Tibial nerve (tissue), 4 donors: ENCODE measurements at regions not wholly inside any gene's neighbourhood (a gene's known extent, or its start where the extent isn't known, plus 50 kb on each side); places are given as distances from the start of the nearest gene placed in this dataset.

ENCODE experiments used
- DNase-seq, 2 donors: peaks; one replicate each; pipeline ENCODE4 v3.0.0-alpha.2; 2019; ENCODE audit warnings: low spot score in 2 of 2
- H3K27ac ChIP-seq, 4 donors: fragments of 200-600 bp; sonication (generic) in 3 of 4; one replicate each; pipeline ENCODE4 v1.5.1; 2017 to 2019; ENCODE audit warnings: mild to moderate bottlenecking in 1 of 4
- H3K27me3 ChIP-seq, 2 donors: fragments of 200-600 bp; sonication (generic) in 1 of 2; one replicate each; pipeline versions ENCODE4 v1.5.1 to v1.6.0; 2017 to 2019
- H3K36me3 ChIP-seq, 3 donors: fragments of 200-600 bp; sonication (generic); one replicate each; pipeline ENCODE4 v1.5.1; 2018 to 2019
- H3K4me1 ChIP-seq, 4 donors: fragments of 200-600 bp; sonication (generic) in 3 of 4; one replicate each; pipeline ENCODE4 v1.5.1; 2017 to 2019
- H3K4me3 ChIP-seq, 4 donors: fragments of 200-600 bp; sonication (generic) in 3 of 4; one replicate each; pipeline ENCODE4 v1.5.1; 2017 to 2019; ENCODE audit warnings: mild to moderate bottlenecking in 1 of 4, moderate library complexity in 1 of 4
- H3K9me3 ChIP-seq, 4 donors: fragments of 200-600 bp; sonication (generic) in 3 of 4; one replicate each; pipeline ENCODE4 v1.5.1; 2017 to 2019
- CTCF ChIP-seq, 5 experiments: fragments of 200-600 bp in 3 of 5; fragments of 450-650 bp in 2 of 5; sonication (generic) in 3 of 5; IDR thresholded peaks; one replicate each; pipeline ENCODE4 v1.5.1; 2016 to 2019; ENCODE audit warnings: antibody characterized with exemption in 5 of 5, mild to moderate bottlenecking in 3 of 5, moderate library complexity in 2 of 5
- EP300 ChIP-seq, 2 donors: sonication (generic); formaldehyde crosslinking; IDR thresholded peaks; one replicate each; pipeline ENCODE4 v1.6.1; 2017; ENCODE audit warnings: antibody characterized with exemption in 2 of 2, mild to moderate bottlenecking in 1 of 2
- POLR2A ChIP-seq, 2 donors: fragments of 450-650 bp; IDR thresholded peaks; one replicate each; pipeline ENCODE4 v1.6.1; 2017; ENCODE audit warnings: antibody characterized with exemption in 2 of 2, mild to moderate bottlenecking in 2 of 2, moderate library complexity in 2 of 2
- WGBS, 2 donors: methylation state at CpG; one replicate each; pipeline ENCODE4 v1.1.5; 2018; 5-methylcytosine and 5-hydroxymethylcytosine counted together

GRCh38 chr13:81480634-81481033 is 1139.7 kb upstream of the SPRY2 start:
- Histone ChIP-seq H3K27ac (no peak overlapping the region), H3K4me3 (no peak overlapping the region), H3K9me3 (no peaks in the 10 kb centered on the region), H3K27me3 (no peaks in the 10 kb centered on the region), H3K4me1 (no peaks in the 10 kb centered on the region), H3K36me3 (no peaks in the 10 kb centered on the region)
- no peak for DNase-seq
- no peak for TF ChIP-seq POLR2A (IDR thresholded peaks at IDR 0.05)
- TF ChIP-seq EP300 (IDR thresholded peaks at IDR 0.05): no peak
- TF ChIP-seq CTCF (IDR thresholded peaks at IDR 0.05): no peak
- 41 to 58% methylated on average over 2 of the region's 2 CpGs for WGBS, 2 donors

- Histone ChIP-seq H3K4me1 (no peaks in the 10 kb centered on the region), H3K27me3 (no peaks in the 10 kb centered on the region), H3K9me3 (no peaks in the 10 kb centered on the region), H3K36me3 (no peaks in the 10 kb centered on the region), H3K4me3 (no peak overlapping the region), H3K27ac (no peak overlapping the region)
- no peak for TF ChIP-seq CTCF (IDR thresholded peaks at IDR 0.05)
- no peak for TF ChIP-seq POLR2A (IDR thresholded peaks at IDR 0.05)
- TF ChIP-seq EP300 (IDR thresholded peaks at IDR 0.05): no peak
- no peak for DNase-seq
- WGBS, 2 donors: 82 to 89% methylated on average over 3 of the region's 3 CpGs
These were observed 1132.5 kb upstream of the SPRY2 start for GRCh38 chr13:81473366-81473899.

GRCh38 chr13:81458170-81458569 is 1117.2 kb upstream of the SPRY2 start:
- no peak for DNase-seq
- no peak overlapping the region for H3K27ac ChIP-seq
- no peak overlapping the region for H3K4me3 ChIP-seq
- no peaks in the 10 kb centered on the region for H3K36me3 ChIP-seq
- 50 to 60% methylated on average over 3 of the region's 3 CpGs for WGBS, 2 donors
- H3K27me3 ChIP-seq: no peaks in the 10 kb centered on the region
- H3K9me3 ChIP-seq: peaks cover 0 to 4% (median 0%) of the 10 kb centered on the region in 4 donors
- no peaks in the 10 kb centered on the region for H3K4me1 ChIP-seq
- TF ChIP-seq POLR2A (IDR thresholded peaks at IDR 0.05): no peak
- TF ChIP-seq CTCF (IDR thresholded peaks at IDR 0.05): no peak
- TF ChIP-seq EP300 (IDR thresholded peaks at IDR 0.05): no peak

- no peak for TF ChIP-seq EP300 (IDR thresholded peaks at IDR 0.05)
- TF ChIP-seq POLR2A (IDR thresholded peaks at IDR 0.05): no peak
- TF ChIP-seq CTCF (IDR thresholded peaks at IDR 0.05): no peak
- no peaks in the 10 kb centered on the region for H3K36me3 ChIP-seq
- no peak for DNase-seq
- H3K9me3 ChIP-seq: no peaks in the 10 kb centered on the region
- H3K4me1 ChIP-seq: no peaks in the 10 kb centered on the region
- no peak overlapping the region for H3K4me3 ChIP-seq
- H3K27ac ChIP-seq: no peak overlapping the region
- no peaks in the 10 kb centered on the region for H3K27me3 ChIP-seq
These were observed 1105.5 kb upstream of the SPRY2 start for GRCh38 chr13:81446441-81446840.

- H3K27ac ChIP-seq: no peak overlapping the region
These were observed 1102.0 kb upstream of the SPRY2 start for GRCh38 chr13:81442904-81443303.

More at GRCh38 chr13:81442904-81443303, 1102.0 kb upstream of the SPRY2 start:
- Histone ChIP-seq H3K4me3 (no peak overlapping the region), H3K27me3 (no peaks in the 10 kb centered on the region), H3K4me1 (no peaks in the 10 kb centered on the region), H3K9me3 (no peaks in the 10 kb centered on the region), H3K36me3 (no peaks in the 10 kb centered on the region)
- TF ChIP-seq EP300 (IDR thresholded peaks at IDR 0.05) (no peak), POLR2A (IDR thresholded peaks at IDR 0.05) (no peak), CTCF (IDR thresholded peaks at IDR 0.05) (no peak)
- 61 to 90% methylated on average over 1 of the region's 1 CpG for WGBS, 2 donors
- no peak for DNase-seq
